BJ (cell line): ENCODE measurements at regions not wholly inside any gene's neighbourhood (a gene's known extent, or its start where the extent isn't known, plus 50 kb on each side); places are given as distances from the start of the nearest gene placed in this dataset.

ENCODE experiments used
- CTCF ChIA-PET: fragments of 350-600 bp; formaldehyde crosslinking; extraction: SDS; loops from one replicate; lab custom pipeline; 2021; ENCODE audit warnings: antibody characterized with exemption, inconsistent platforms; lab: Yijun Ruan, JAX
- POLR2A ChIA-PET: fragments of 300-600 bp; sonication (Branson Sonifier 250); formaldehyde crosslinking; extraction: SDS; loops from one replicate; lab custom pipeline; 2021; ENCODE audit warnings: antibody characterized with exemption; lab: Charles Lee
- DNase-seq: peaks from one replicate; pipeline ENCODE4 v3.0.0-alpha.2; 2011; ENCODE audit warnings: low read depth
- H3K27me3 ChIP-seq: 2 replicates; pipeline ENCODE4 v1.6.0; 2011; ENCODE audit warnings: low read length; ENCODE audit not compliant: control insufficient read depth, insufficient read depth
- H3K36me3 ChIP-seq: 2 replicates; pipeline ENCODE4 v1.5.1; 2011; ENCODE audit warnings: low read length; ENCODE audit not compliant: control insufficient read depth, insufficient read depth
- H3K4me3 ChIP-seq: 2 replicates; pipeline ENCODE4 v1.5.1; 2011; ENCODE audit warnings: low read depth, mild to moderate bottlenecking, control low read depth, low read length
- CTCF ChIP-seq: IDR thresholded peaks from 2 replicates; pipeline ENCODE4 v1.5.1; 2011; ENCODE audit warnings: low read depth, mild to moderate bottlenecking, control low read depth, inconsistent platforms, low read length, moderate library complexity; ENCODE audit not compliant: insufficient read depth

- CTCF ChIA-PET, result interaction anchor here (0.7 to 1.2 kb wide), 3 partner anchors 10 to 24 kb away, joined by 3 to 5 read pairs (median 4); no protein-coding TSS in a partner anchor
- no peak overlapping the region for H3K4me3 ChIP-seq
- DNase-seq, result no peak
- no peaks in the 10 kb centered on the region for H3K36me3 ChIP-seq
- H3K27me3 ChIP-seq, result no peaks in the 10 kb centered on the region
- TF ChIP-seq CTCF, result no peak
- POLR2A ChIA-PET, result interaction anchor here (0.5 to 0.6 kb wide), 2 partner anchors 156 to 415 kb away, joined by 3 read pairs; no protein-coding TSS in a partner anchor
Measured at GRCh38 chr12:66049538-66050282, 80.8 kb downstream of the LLPH start.

GRCh38 chr12:66048835-66049537 lies 81.6 kb downstream of the LLPH start:
- no peak for DNase-seq
- ChIA-PET CTCF (interaction anchor here (0.7 to 1.2 kb wide), 3 partner anchors 9 to 23 kb away, joined by 3 to 5 read pairs (median 4); no protein-coding TSS in a partner anchor), POLR2A (interaction anchor here (0.5 to 0.6 kb wide), 2 partner anchors 155 to 414 kb away, joined by 3 read pairs; no protein-coding TSS in a partner anchor)
- no peak for TF ChIP-seq CTCF
- H3K36me3 ChIP-seq, result no peaks in the 10 kb centered on the region
- H3K4me3 ChIP-seq, result no peak overlapping the region
- H3K27me3 ChIP-seq, result no peaks in the 10 kb centered on the region

GRCh38 chr12:66048218-66048834 lies 82.2 kb downstream of the LLPH start:
- no peak for TF ChIP-seq CTCF
- H3K27me3 ChIP-seq, result no peaks in the 10 kb centered on the region
- no peaks in the 10 kb centered on the region for H3K36me3 ChIP-seq
- ChIA-PET CTCF (interaction anchor here (1.2 kb wide), 1 partner anchor 22 kb away, joined by 3 read pairs; no protein-coding TSS in a partner anchor), POLR2A (no interaction called here)
- DNase-seq, result no peak
- H3K4me3 ChIP-seq, result no peak overlapping the region

- no peak for DNase-seq
- no peak overlapping the region for H3K4me3 ChIP-seq
- no peaks in the 10 kb centered on the region for H3K36me3 ChIP-seq
- ChIA-PET POLR2A (no interaction called here), CTCF (interaction anchor here (0.6 to 0.7 kb wide), 2 partner anchors 12 to 1260 kb away, joined by 3 read pairs; no protein-coding TSS in a partner anchor)
- no peak for TF ChIP-seq CTCF
- no peaks in the 10 kb centered on the region for H3K27me3 ChIP-seq
Measured at GRCh38 chr12:66047411-66048021, 83.0 kb downstream of the LLPH start.
